ACC112 (cell line): ENCODE measurements at regions not wholly inside any gene's neighbourhood (a gene's known extent, or its start where the extent isn't known, plus 50 kb on each side); places are given as distances from the start of the nearest gene placed in this dataset.

ENCODE experiments used
- H2AFZ ChIP-seq: fragments of 200-600 bp; sonication (generic); one replicate; pipeline ENCODE4 v1.6.0; 2017; ENCODE audit warnings: antibody characterized with exemption, low read length; ENCODE audit not compliant: unreplicated experiment
- H3K27ac ChIP-seq: fragments of 200-600 bp; sonication (generic); 2 replicates; pipeline ENCODE4 v1.5.1; 2014; ENCODE audit warnings: low read depth, mild to moderate bottlenecking, antibody characterized with exemption, low read length, moderate library complexity
- H3K27me3 ChIP-seq: fragments of 200-600 bp; sonication (generic); 2 replicates; pipeline ENCODE4 v1.6.1; 2014; ENCODE audit warnings: mild to moderate bottlenecking, antibody characterized with exemption, low read length, moderate library complexity, mixed read lengths; ENCODE audit not compliant: insufficient read depth
- H3K36me3 ChIP-seq: fragments of 200-600 bp; sonication (generic); 2 replicates; pipeline ENCODE4 v1.6.1; 2016; ENCODE audit warnings: mild to moderate bottlenecking, antibody characterized with exemption, low read length, moderate library complexity, mixed read lengths; ENCODE audit not compliant: insufficient read depth
- H3K4me1 ChIP-seq: fragments of 200-600 bp; sonication (generic); one replicate; pipeline ENCODE4 v1.6.1; 2016; ENCODE audit warnings: low read length, mixed read lengths; ENCODE audit not compliant: insufficient read depth, unreplicated experiment, control insufficient read depth
- H3K4me3 ChIP-seq: fragments of 200-600 bp; sonication (generic); 2 replicates; pipeline ENCODE4 v1.5.1; 2014; ENCODE audit warnings: mild to moderate bottlenecking, low read depth, low read length
- H3K79me2 ChIP-seq: fragments of 200-600 bp; sonication (generic); one replicate; pipeline ENCODE4 v1.6.0; 2016; ENCODE audit warnings: low read length; ENCODE audit not compliant: control insufficient read depth, unreplicated experiment, insufficient read depth

DNA sequence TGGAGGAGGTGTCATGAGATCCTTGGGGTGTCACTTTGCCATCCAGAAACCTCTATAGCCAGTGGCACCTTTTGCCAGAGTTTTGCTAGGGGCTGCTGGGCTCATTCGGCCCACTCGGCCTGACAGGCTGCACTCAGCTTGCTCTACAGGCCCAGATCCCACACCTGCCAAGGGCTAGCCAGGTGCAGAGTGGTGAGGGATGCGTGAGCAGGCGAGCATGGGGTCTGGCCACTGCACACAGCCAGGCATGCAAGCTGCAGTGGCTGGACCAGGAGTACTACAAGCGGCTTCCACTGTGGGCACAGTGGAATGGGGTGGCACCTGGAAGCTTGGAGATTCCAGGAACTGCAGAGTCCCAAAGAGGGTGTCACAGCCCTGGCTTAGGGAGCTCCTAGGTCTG is 372.7 kb downstream of the CHSY3 start:
- H3K4me3 ChIP-seq: no peak overlapping the region
- no peaks in the 10 kb centered on the region for H3K27me3 ChIP-seq
- no peaks in the 10 kb centered on the region for H3K36me3 ChIP-seq
- H3K27ac ChIP-seq: no peak overlapping the region
- no peaks in the 10 kb centered on the region for H3K79me2 ChIP-seq
- no peak overlapping the region for H2AFZ ChIP-seq
- peaks cover under 1% of the 10 kb centered on the region for H3K4me1 ChIP-seq

GRCh38 chr5:130272837-130273236 is 368.6 kb downstream of the CHSY3 start:
- H3K4me1 ChIP-seq: no peaks in the 10 kb centered on the region
- H3K79me2 ChIP-seq: no peaks in the 10 kb centered on the region
- no peak overlapping the region for H2AFZ ChIP-seq
- H3K27me3 ChIP-seq: no peaks in the 10 kb centered on the region
- no peaks in the 10 kb centered on the region for H3K36me3 ChIP-seq
- no peak overlapping the region for H3K27ac ChIP-seq
- no peak overlapping the region for H3K4me3 ChIP-seq

DNA sequence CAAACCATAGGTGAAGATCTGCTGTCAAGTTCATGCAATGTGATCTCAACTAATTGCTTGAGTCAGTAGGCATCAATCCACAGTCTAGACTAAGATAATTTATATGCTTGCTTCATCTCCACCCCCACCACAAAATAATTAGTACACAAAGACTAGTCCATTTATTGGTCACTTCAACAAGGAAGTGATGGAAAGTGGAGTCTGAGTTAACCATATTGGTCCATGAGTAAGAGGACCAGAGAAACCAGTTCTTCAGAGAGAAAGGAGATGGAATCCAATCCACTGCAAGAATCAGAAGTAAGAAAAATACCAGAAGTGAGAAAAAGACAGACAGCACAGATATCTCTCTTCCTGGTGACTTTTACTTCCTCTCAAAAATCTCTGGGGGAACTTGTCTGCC is 366.5 kb downstream of the CHSY3 start:
- Histone ChIP-seq H3K4me1 (no peaks in the 10 kb centered on the region), H3K27me3 (no peaks in the 10 kb centered on the region), H3K79me2 (no peaks in the 10 kb centered on the region), H2AFZ (no peak overlapping the region), H3K4me3 (no peak overlapping the region), H3K27ac (no peak overlapping the region), H3K36me3 (no peaks in the 10 kb centered on the region)

GRCh38 chr5:130268489-130268888 is 364.2 kb downstream of the CHSY3 start:
- Histone ChIP-seq H3K27ac (no peak overlapping the region), H3K4me1 (no peaks in the 10 kb centered on the region), H3K27me3 (no peaks in the 10 kb centered on the region), H3K4me3 (no peak overlapping the region), H3K36me3 (no peaks in the 10 kb centered on the region), H2AFZ (no peak overlapping the region), H3K79me2 (no peaks in the 10 kb centered on the region)

DNA sequence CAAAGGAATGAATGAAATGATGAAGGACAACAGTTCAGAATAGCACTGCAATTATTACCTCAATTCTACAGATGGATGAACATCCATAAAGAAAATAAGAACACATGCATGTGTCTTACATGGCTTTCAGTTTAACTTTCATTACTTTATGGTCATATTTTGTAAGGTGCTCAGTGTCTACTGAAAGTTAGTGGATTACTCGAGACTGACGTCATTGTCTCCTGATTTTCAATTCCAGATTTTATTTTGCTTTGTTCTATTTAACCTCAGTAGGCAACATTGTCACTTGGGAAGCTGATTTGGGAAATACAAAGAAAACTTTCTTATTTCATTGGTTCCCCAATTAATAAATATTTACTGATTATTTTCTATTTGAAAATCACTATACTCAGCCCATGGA is 363.7 kb downstream of the CHSY3 start:
- no peak overlapping the region for H3K4me3 ChIP-seq
- H3K27ac ChIP-seq: no peak overlapping the region
- H3K4me1 ChIP-seq: no peaks in the 10 kb centered on the region
- H3K27me3 ChIP-seq: no peaks in the 10 kb centered on the region
- H2AFZ ChIP-seq: no peak overlapping the region
- H3K79me2 ChIP-seq: no peaks in the 10 kb centered on the region
- H3K36me3 ChIP-seq: no peaks in the 10 kb centered on the region

DNA sequence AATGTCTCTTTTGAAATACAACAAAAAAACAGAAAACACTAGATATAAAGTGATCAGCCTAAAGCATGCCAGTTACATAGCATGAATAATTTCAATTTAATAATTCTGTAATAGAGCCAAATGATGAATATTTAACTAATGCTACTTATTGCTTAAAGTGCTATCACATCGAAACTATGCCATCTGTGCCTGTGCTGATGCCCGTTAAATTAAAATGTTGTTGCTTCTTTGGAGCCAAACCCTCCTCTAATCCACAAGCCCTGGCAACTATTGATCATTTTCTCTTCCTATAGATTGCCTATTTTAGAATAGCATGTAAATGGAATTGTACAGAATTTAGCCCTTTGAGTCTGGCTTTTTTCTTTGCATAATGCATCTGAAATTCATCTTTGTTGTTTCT is 356.2 kb downstream of the CHSY3 start:
- Histone ChIP-seq H3K36me3 (no peaks in the 10 kb centered on the region), H3K79me2 (no peaks in the 10 kb centered on the region), H3K27ac (no peak overlapping the region), H3K4me3 (no peak overlapping the region), H3K27me3 (no peaks in the 10 kb centered on the region), H2AFZ (no peak overlapping the region), H3K4me1 (no peaks in the 10 kb centered on the region)

DNA sequence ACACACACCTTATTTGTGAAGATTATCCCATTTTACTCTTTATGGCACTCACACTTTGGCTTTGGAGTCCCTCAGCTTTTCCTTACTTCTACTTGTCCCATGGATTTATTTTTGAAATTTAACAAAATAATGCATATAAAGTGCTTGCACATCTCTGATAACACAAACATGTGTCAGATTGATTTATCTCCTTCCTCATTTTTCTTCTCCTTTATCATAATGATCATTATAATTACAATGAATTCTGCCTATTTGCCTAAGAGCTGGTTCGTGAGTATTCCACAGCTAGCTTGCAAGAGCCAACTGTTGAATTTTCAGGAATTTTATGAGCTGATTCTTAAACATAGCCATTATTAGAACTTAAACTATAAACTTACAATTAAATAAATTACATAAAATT is 347.7 kb downstream of the CHSY3 start:
- H3K4me3 ChIP-seq: no peak overlapping the region
- no peak overlapping the region for H3K27ac ChIP-seq
- H3K79me2 ChIP-seq: no peaks in the 10 kb centered on the region
- H3K36me3 ChIP-seq: no peaks in the 10 kb centered on the region
- no peak overlapping the region for H2AFZ ChIP-seq
- H3K27me3 ChIP-seq: no peaks in the 10 kb centered on the region
- H3K4me1 ChIP-seq: no peaks in the 10 kb centered on the region

DNA sequence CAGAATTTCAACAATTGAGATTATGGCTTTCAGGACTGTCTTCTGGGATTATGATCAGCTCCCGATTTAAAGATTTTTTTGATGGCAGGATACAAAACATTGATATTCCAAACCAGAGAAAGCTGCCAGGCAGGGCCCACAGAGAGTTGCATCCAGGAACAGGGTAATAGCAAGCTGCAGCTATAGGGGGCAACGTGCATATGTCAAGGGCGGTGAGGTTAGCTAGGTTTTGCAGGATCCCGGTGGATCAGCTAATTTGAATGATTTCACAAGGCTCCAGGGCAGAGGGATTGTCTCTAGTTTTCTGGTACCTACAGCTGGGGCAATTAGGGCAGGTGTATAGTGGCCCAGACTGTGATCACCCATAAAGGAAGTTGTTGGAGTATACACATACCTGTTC is 339.4 kb downstream of the CHSY3 start:
- no peaks in the 10 kb centered on the region for H3K4me1 ChIP-seq
- no peaks in the 10 kb centered on the region for H3K36me3 ChIP-seq
- no peak overlapping the region for H3K4me3 ChIP-seq
- H3K27me3 ChIP-seq: no peaks in the 10 kb centered on the region
- no peak overlapping the region for H2AFZ ChIP-seq
- no peak overlapping the region for H3K27ac ChIP-seq
- H3K79me2 ChIP-seq: no peaks in the 10 kb centered on the region

GRCh38 chr5:130237721-130238120 is 333.5 kb downstream of the CHSY3 start:
- Histone ChIP-seq H3K79me2 (no peaks in the 10 kb centered on the region), H3K27me3 (no peaks in the 10 kb centered on the region), H3K36me3 (no peaks in the 10 kb centered on the region), H3K4me3 (no peak overlapping the region), H3K4me1 (no peaks in the 10 kb centered on the region), H2AFZ (no peak overlapping the region), H3K27ac (no peak overlapping the region)
